Cerebellar cortex (tissue), 1 donor: ENCODE measurements at regions not wholly inside any gene's neighbourhood (a gene's known extent, or its start where the extent isn't known, plus 50 kb on each side); places are given as distances from the start of the nearest gene placed in this dataset.
"Not testable (repeated sequence)": the region's sequence is repeated elsewhere in the genome, so short reads cannot be mapped to it uniquely, and the experiment has no call there.

Source experiments
- DNase-seq: peaks from one replicate; pipeline ENCODE4 v3.0.0-alpha.2; 2015; ENCODE audit warnings: low spot score

DNA sequence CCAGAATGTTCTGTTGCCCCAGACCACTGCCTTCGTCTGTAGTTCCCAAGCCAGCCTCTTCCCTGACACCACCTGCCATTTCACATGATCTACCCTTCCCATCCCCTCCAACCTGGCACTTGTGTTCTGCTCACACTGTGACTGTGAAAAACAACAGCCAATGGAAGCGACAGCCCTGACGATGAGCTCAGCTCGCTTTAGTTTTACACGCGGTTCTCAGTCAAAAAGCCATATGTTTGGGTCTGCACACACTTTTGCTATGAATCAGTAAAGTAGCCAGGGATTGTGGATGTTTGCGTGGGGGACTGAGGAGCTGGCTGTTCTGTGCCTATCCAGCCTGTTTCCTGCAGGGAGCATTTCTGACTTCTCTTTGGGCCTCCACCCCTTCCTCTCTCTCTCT lies 282.7 kb downstream of the WDR11 start:
- DNase-seq, result no peak

DNA sequence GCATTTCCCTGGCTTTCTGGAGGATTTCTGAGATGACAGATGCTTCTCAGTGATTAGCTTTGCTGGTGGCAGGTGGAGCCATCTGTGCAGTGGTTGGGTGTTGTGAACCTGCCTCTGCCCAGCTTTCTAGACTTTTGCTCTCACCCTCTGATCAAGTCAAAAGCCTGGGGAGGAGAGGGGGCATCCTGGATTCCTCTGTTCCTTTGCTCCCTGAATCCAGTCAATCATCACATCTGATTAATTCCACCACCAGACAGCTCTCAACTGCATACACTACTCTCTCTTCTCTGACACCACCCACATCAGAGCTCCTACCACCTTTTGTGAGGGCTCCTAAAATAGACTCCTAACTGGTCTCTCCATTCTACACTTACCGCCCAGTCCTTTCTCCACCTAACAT lies 283.5 kb downstream of the WDR11 start:
- no peak for DNase-seq

DNA sequence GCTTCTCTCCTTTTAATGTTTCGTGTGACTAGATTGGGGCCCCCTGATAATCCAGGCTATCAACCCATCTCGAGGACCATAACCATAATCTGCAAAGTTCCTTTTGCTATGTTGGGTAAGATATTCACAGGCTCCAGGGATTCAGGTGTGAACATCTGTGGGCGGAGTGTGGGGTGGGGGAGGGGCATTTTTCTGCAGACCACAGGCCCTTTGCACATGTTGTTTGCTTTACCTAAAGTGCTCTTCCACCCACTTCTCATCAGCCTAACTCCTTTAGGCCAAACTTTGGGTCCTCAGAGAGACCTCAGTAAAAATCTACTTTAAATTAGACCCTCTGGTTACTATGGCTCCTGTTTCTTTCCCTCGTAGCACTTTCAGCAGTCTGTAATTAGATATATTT lies 284.4 kb downstream of the WDR11 start:
- no peak for DNase-seq

DNA sequence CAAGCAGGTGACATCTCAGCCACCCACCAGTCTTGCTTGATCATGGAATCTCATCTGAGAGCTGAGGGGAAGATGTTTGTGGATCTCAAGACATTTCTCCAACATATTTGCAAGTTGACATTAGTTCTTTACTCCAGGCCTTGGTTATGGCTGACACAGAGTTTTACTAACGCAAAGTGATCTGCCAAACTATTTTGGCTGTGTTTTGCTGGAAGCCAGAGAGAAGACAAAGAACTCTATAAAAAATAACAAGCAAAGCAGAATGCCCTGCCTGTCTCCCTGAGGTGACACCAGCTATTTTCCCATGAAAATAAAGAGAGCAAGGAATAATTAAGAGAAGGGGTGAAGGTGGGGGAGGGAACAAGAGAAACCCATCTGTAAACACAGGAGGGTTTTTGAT lies 286.4 kb downstream of the WDR11 start:
- no peak for DNase-seq

- peak; percentile 73 for DNase-seq
These were observed 287.1 kb downstream of the WDR11 start for GRCh38 chr10:121138112-121138860.

GRCh38 chr10:121138918-121139317 lies 287.8 kb downstream of the WDR11 start:
- DNase-seq, result no peak

GRCh38 chr10:121145802-121146395 lies 294.7 kb downstream of the WDR11 start:
- not testable (repeated sequence) for DNase-seq

GRCh38 chr10:121148921-121149320 lies 297.8 kb downstream of the WDR11 start:
- no peak for DNase-seq

DNA sequence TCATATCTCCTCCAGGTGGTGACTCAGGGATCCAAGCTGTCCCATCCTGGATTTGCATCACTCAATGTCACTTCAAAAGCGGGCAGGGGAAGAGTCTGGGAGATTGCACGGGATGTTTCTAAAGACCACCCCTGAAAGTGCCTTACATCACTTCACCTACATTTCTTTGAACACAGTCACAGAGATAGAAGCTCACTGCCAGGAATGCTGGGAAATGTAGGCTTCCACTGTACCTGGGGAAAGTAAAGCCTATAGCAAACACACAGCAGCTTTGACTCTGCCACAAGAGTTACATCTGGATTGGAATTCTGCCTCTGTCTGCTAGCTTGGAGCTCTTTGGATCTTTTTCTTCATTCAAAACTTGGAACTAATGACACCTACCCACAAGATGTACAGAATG lies 300.9 kb downstream of the WDR11 start:
- DNase-seq, result no peak

GRCh38 chr10:121152935-121153334 lies 301.8 kb downstream of the WDR11 start:
- no peak for DNase-seq

DNA sequence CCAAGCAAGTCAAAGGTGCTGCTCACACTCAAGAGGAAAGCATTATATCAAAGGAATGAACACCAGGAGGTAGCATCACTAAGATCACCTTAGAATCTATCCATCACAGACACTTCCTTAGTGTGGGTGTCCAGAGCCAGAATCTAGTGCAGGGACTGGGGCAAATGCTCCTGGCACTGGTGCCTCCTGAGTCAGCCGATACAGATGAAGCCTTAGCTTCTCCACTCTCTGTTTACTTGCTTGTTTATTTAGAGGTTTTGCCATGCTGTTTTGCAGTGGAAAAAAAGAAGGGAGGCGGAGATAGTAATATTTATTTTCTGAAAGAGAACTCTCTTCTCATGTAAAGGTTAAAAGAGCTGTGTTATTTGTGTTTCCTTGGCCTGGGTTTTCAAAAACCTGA lies 303.1 kb downstream of the WDR11 start:
- no peak for DNase-seq

- DNase-seq, result peak; percentile 6
These were observed 303.7 kb downstream of the WDR11 start for GRCh38 chr10:121154846-121155245.

- no peak for DNase-seq
These were observed 304.7 kb downstream of the WDR11 start for GRCh38 chr10:121155742-121156474.

- DNase-seq, result no peak
These were observed 306.8 kb downstream of the WDR11 start for GRCh38 chr10:121157998-121158397.

GRCh38 chr10:121158988-121159579 lies 307.9 kb downstream of the WDR11 start:
- DNase-seq, result no peak

GRCh38 chr10:121159670-121160069 lies 308.5 kb downstream of the WDR11 start:
- no peak for DNase-seq

DNA sequence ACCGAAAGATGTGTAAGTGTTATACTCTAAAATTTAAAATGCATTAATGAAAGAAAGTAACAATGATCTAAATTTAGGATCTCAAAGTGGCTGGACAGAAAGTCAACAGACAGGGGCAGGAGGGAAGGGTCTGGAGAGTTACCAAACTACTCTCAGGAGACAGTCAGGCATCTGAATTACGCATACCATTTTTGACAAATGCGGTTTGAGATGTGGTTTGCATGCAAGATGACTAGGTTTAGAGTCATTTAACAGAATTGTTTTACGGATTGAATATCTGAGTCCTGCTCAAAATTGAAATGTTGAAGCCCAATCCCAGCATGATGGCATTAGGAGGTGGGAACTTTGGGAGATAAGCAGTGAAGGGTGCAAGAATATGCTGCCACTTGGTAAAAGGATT lies 314.1 kb downstream of the WDR11 start:
- DNase-seq, result no peak

GRCh38 chr10:121167534-121168243 lies 316.5 kb downstream of the WDR11 start:
- DNase-seq, result no peak

DNA sequence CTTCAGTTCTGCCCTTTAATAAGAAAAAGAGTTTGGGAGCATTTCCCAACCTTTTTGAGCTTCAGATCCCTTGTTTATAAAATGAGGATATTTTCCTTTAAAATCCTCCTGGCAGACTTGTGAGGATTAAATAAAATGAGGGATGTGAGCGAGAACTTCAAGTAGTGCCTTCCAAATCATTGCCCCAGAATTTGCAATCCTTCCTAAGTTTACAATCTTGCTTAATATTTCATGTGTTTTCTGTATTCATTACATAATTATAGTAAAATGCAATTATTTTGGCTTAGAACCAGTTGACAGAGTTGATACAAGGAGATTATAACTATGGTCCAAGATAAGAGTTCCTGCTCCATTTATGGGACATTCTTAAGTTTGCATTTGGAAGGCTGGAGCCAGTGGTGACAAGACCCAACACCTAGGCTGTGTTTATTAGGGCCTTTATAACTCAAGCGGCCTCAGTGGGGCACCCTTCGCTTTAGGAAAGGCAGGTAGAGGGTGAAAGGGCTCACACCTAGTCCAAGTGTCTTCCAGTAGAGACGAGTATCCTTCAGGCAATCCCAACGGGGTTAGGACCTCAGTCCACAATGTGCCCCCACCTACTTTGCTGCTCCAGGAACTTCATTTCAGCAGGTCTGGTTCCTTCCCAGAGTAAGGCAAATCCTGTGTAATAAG lies 317.5 kb downstream of the WDR11 start:
- peak; percentile 44 for DNase-seq

- DNase-seq, result no peak
These were observed 318.2 kb downstream of the WDR11 start for GRCh38 chr10:121169406-121169805.
